Epithelial cell of proximal tubule (primary cell): ENCODE measurements at regions not wholly inside any gene's neighbourhood (a gene's known extent, or its start where the extent isn't known, plus 50 kb on each side); places are given as distances from the start of the nearest gene placed in this dataset.

Experiments
- DNase-seq: peaks from one replicate; pipeline ENCODE4 v3.0.0-alpha.2; 2011; ENCODE audit warnings: low read depth
- H3K4me3 ChIP-seq: 2 replicates; pipeline ENCODE4 v1.5.1; 2011; ENCODE audit warnings: low read depth, mild to moderate bottlenecking, low read length
- TF ChIP-seq, protein P1 (sequence below): conservative IDR thresholded peaks from 2 replicates; pipeline ENCODE4 v1.5.1; 2012; ENCODE audit warnings: low read depth, mild to moderate bottlenecking, low read length

GRCh38 chr7:106482091-106482490 lies 178.9 kb downstream of the CCDC71L start:
- TF ChIP-seq, protein P1, sequence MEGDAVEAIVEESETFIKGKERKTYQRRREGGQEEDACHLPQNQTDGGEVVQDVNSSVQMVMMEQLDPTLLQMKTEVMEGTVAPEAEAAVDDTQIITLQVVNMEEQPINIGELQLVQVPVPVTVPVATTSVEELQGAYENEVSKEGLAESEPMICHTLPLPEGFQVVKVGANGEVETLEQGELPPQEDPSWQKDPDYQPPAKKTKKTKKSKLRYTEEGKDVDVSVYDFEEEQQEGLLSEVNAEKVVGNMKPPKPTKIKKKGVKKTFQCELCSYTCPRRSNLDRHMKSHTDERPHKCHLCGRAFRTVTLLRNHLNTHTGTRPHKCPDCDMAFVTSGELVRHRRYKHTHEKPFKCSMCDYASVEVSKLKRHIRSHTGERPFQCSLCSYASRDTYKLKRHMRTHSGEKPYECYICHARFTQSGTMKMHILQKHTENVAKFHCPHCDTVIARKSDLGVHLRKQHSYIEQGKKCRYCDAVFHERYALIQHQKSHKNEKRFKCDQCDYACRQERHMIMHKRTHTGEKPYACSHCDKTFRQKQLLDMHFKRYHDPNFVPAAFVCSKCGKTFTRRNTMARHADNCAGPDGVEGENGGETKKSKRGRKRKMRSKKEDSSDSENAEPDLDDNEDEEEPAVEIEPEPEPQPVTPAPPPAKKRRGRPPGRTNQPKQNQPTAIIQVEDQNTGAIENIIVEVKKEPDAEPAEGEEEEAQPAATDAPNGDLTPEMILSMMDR, result no peak
- H3K4me3 ChIP-seq, result no peak overlapping the region
- no peak for DNase-seq

- H3K4me3 ChIP-seq, result no peak overlapping the region
- no peak for DNase-seq
- TF ChIP-seq, protein P1, result no peak
Observed at GRCh38 chr7:106480616-106481031, 180.3 kb downstream of the CCDC71L start.

DNA sequence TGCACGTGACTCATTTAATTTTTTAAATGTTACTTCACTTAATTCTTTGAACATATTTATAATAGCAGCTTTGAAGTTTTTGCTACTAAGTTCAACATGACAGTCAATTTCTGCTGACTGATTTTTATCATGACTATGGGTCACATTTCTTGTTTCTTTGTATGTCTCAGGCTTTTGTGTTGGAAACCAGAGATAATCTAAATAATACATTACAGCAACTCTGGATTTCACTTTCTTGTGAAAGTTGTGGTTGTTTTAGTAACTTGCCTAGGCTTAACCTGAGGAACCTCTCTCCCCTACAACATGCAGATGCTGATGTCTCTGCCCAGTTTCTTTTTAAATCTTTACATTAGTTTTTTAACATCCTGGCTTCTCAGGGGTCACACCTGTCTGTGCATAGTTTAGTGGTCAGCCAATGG lies 180.8 kb downstream of the CCDC71L start:
- DNase-seq, result no peak
- no peak overlapping the region for H3K4me3 ChIP-seq
- TF ChIP-seq, protein P1, result no peak

GRCh38 chr7:106476751-106477150 lies 184.2 kb downstream of the CCDC71L start:
- no peak overlapping the region for H3K4me3 ChIP-seq
- TF ChIP-seq, protein P1, result no peak
- no peak for DNase-seq

DNA sequence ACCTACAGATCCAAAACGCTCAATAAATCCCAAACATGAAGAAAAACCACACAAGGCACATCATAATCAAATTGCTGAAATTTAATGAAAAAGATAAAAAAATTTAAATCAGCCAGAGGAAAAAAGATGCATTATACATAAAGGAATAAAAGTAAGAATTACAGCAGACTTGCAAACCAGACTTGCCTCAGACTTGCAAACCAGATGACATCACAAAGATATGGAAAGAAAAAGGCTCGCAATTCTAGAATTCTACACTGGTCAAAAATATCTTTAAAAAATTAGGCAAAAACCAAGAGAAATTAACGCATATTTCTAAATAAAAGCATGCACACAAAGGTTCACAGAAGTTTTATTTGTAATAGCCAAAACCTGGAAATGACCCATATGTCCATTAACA lies 188.0 kb upstream of the NAMPT start:
- TF ChIP-seq, protein P1, result no peak
- no peak overlapping the region for H3K4me3 ChIP-seq
- DNase-seq, result no peak

DNA sequence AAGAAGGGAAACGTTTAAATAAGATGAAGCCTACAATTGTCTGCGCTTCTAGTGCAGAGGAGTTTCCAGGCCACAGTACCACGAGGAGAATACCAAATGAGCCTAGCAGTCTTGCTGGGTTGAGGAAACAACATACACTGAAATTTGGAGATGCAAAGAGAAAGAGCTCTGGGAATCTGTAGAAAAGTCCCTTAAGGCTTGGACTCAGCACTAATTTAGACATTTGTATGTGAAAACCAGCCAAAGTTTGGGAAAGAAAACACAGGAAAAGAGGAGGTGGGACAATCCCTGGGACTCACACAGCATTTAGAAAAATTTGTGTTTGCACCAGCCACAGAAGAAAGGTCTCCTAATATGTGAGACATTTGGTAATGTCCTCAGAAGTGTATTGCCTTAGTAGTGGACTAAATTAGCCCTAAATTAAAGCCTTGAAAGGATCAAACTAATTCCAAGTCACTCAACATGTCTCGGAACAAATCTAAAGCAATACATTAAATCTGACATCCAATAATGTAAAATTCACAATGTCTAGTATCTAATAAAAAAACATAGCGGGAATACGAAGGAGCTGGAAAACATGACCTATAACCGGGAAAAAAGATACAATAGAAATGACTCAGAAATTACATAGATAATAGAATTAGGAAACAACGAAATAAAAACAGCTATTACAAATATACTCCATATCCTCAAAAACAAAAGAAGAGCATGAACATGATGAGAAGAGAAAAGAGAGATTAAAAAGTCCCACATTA lies 187.1 kb upstream of the NAMPT start:
- no peak overlapping the region for H3K4me3 ChIP-seq
- TF ChIP-seq, protein P1, result no peak
- DNase-seq, result no peak

DNA sequence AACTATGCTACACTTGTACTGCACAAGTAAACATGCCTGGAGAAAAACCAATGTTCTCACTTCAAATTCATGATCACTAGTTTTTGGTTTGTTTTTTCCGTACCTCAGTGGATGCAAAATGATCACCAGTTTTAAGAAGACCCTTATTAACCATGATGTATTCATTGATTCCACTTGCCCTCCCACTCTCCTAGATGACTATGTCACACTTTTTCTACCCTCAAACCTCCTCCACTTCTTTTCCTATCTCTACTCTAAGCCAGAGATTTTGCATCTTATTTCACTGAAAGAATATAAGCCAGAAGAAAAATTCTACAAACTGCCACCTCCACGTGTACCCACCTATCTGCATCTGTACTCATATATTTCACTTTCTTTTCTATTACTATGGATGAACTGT lies 186.2 kb upstream of the NAMPT start:
- no peak for DNase-seq
- TF ChIP-seq, protein P1, result no peak
- H3K4me3 ChIP-seq, result no peak overlapping the region
